K562 (cell line): ENCODE measurements at regions not wholly inside any gene's neighbourhood (a gene's known extent, or its start where the extent isn't known, plus 50 kb on each side); places are given as distances from the start of the nearest gene placed in this dataset.

ENCODE experiments used
- CCNT2 ChIP-seq: IDR thresholded peaks from 2 replicates; pipeline ENCODE4 v1.6.1; 2011; ENCODE audit warnings: borderline replicate concordance, low read depth, mild to moderate bottlenecking, moderate library complexity, mixed read lengths, low read length; ENCODE audit not compliant: insufficient read length; ENCODE audit errors: extremely low read depth
- CREB5 ChIP-seq: fragments of 250-450 bp; sonication (Bioruptor Pico); IDR thresholded peaks from 2 replicates; pipeline ENCODE4 v1.5.0; 2020; ENCODE audit warnings: mild to moderate bottlenecking
- DPF2 ChIP-seq: fragments of 450-650 bp; IDR thresholded peaks from 2 replicates; pipeline ENCODE4 v1.6.1; 2016
- E2F4 ChIP-seq: sonication (generic); formaldehyde crosslinking; IDR thresholded peaks from 2 replicates; pipeline ENCODE4 v1.8.0; 2022; ENCODE audit warnings: mild to moderate bottlenecking, low read depth, missing genetic modification reagents
- FOSL1 ChIP-seq: fragments of 200-800 bp; sonication (Bioruptor generic); conservative IDR thresholded peaks from 2 replicates; pipeline ENCODE4 v1.6.1; 2016; ENCODE audit warnings: missing genetic modification characterization, missing compliant biosample characterization
- HLTF ChIP-seq: fragments of 450-650 bp; IDR thresholded peaks from 2 replicates; pipeline ENCODE4 v1.6.1; 2016
- JUNB ChIP-seq: fragments of 450-650 bp; formaldehyde crosslinking; conservative IDR thresholded peaks from 2 replicates; pipeline ENCODE4 v1.4.0; 2020; ENCODE audit warnings: mild to moderate bottlenecking
- JUND ChIP-seq, 2 experiments: IDR thresholded peaks; 2 replicates in 1 of 2; 3 replicates in 1 of 2; pipeline ENCODE4 v1.6.1; 2011; ENCODE audit warnings: borderline replicate concordance in 2 of 2, low read depth in 2 of 2, low read length in 2 of 2, improper control_type of control experiment in 1 of 2, missing biosample characterization in 1 of 2, missing genetic modification characterization in 1 of 2, missing genetic modification reagents in 1 of 2
- MEIS2 ChIP-seq: fragments of 450-650 bp; IDR thresholded peaks from 2 replicates; pipeline ENCODE4 v1.6.1; 2014; ENCODE audit warnings: mild to moderate bottlenecking; ENCODE audit not compliant: partially characterized antibody
- MTA2 ChIP-seq: fragments of 450-650 bp; IDR thresholded peaks from 2 replicates; pipeline ENCODE4 v1.6.1; 2016; ENCODE audit warnings: low read depth
- NONO ChIP-seq, 2 experiments: fragments of 200-400 bp in 1 of 2; fragments of 450-650 bp in 1 of 2; formaldehyde crosslinking in 1 of 2; IDR thresholded peaks; 2 replicates each; pipeline ENCODE4 v1.6.1; 2017; ENCODE audit warnings: low read depth in 2 of 2, mild to moderate bottlenecking in 2 of 2, moderate library complexity in 2 of 2, low read length in 1 of 2
- NRF1 ChIP-seq, 2 experiments: fragments of 450-650 bp; IDR thresholded peaks in 1 of 2; conservative IDR thresholded peaks in 1 of 2; 2 replicates each; pipeline ENCODE4 v1.6.1; 2014; ENCODE audit warnings: mild to moderate bottlenecking in 2 of 2
- SNAPC5 ChIP-seq: fragments of 250-450 bp; sonication (Bioruptor Pico); IDR thresholded peaks from 2 replicates; pipeline ENCODE4 v1.8.0; 2021; ENCODE audit warnings: moderate library complexity, mild to moderate bottlenecking, inconsistent platforms
- SREBF1 ChIP-seq: fragments of 150-350 bp; IDR thresholded peaks from 2 replicates; pipeline ENCODE4 v1.6.1; 2014; ENCODE audit warnings: antibody characterized with exemption, low read depth, low read length, borderline replicate concordance
- TCF3 ChIP-seq: sonication (generic); formaldehyde crosslinking; IDR thresholded peaks from 2 replicates; pipeline ENCODE4 v1.4.0; 2020; ENCODE audit warnings: mild to moderate bottlenecking, missing genetic modification reagents
- TEAD1 ChIP-seq, 2 experiments: fragments of 450-650 bp in 1 of 2; sonication (generic) in 1 of 2; formaldehyde crosslinking; IDR thresholded peaks; 2 replicates each; pipeline versions ENCODE4 v1.4.0 to v1.8.0; 2020 to 2022; ENCODE audit warnings: mild to moderate bottlenecking in 2 of 2, missing genetic modification reagents in 1 of 2
- TEAD4 ChIP-seq, 2 experiments: sonication (generic) in 1 of 2; formaldehyde crosslinking in 1 of 2; IDR thresholded peaks; 2 replicates each; pipeline versions ENCODE4 v1.6.1 to v1.8.0; 2012 to 2022; ENCODE audit warnings: borderline replicate concordance in 1 of 2, inconsistent platforms in 1 of 2, low read length in 1 of 2, mild to moderate bottlenecking in 1 of 2, missing genetic modification reagents in 1 of 2
- THAP7 ChIP-seq: fragments of 250-450 bp; sonication (Bioruptor Pico); IDR thresholded peaks from 2 replicates; pipeline ENCODE4 v1.5.0; 2021
- XRCC3 ChIP-seq: fragments of 450-650 bp; IDR thresholded peaks from 2 replicates; pipeline ENCODE4 v1.6.1; 2017; ENCODE audit warnings: mild to moderate bottlenecking, moderate library complexity
- ZBTB17 ChIP-seq: fragments of 450-650 bp; formaldehyde crosslinking; IDR thresholded peaks from 2 replicates; pipeline ENCODE4 v1.4.0; 2020; ENCODE audit warnings: mild to moderate bottlenecking
- ZFP91 ChIP-seq: sonication (generic); formaldehyde crosslinking; IDR thresholded peaks from 2 replicates; pipeline ENCODE4 v1.8.0; 2022; ENCODE audit warnings: mild to moderate bottlenecking, missing genetic modification reagents
- ZNF212 ChIP-seq: fragments of 450-650 bp; formaldehyde crosslinking; IDR thresholded peaks from 2 replicates; pipeline ENCODE4 v1.4.0; 2020; ENCODE audit warnings: mild to moderate bottlenecking
- ZNF384 ChIP-seq: IDR thresholded peaks from 2 replicates; pipeline ENCODE4 v1.6.1; 2012; ENCODE audit warnings: low read depth, low read length, improper control_type of control experiment
- ZNF586 ChIP-seq: fragments of 450-650 bp; formaldehyde crosslinking; conservative IDR thresholded peaks from 2 replicates; pipeline ENCODE4 v1.4.0; 2020; ENCODE audit warnings: mild to moderate bottlenecking, moderate library complexity
- ZNF780A ChIP-seq: fragments of 250-450 bp; sonication (Bioruptor Pico); IDR thresholded peaks from 2 replicates; pipeline ENCODE4 v1.5.0; 2021; ENCODE audit warnings: mild to moderate bottlenecking

GRCh38 chr13:97141564-97142005 is 80.5 kb upstream of the MBNL2 start (continued):
- TF ChIP-seq E2F4 (CRISPR knock-in tag) (no peak), CCNT2 (no peak), DPF2 (peak; percentile 86), JUND (IDR thresholded peaks at IDR 0.05; ENCODE audit: borderline replicate concordance, low read depth, low read length) (peak; percentile 98), JUND (tag; IDR thresholded peaks at IDR 0.05; ENCODE audit: borderline replicate concordance, low read depth, low read length) (peak; percentile 98), SREBF1 (no peak), THAP7 (CRISPR knock-in tag) (no peak), ZNF212 (CRISPR knock-in tag) (no peak), MEIS2 (no peak), CREB5 (CRISPR knock-in tag) (no peak), MTA2 (no peak), TCF3 (CRISPR knock-in tag) (peak; percentile 24; the same call in 1 of the 2 replicates), XRCC3 (no peak), JUNB (peak; percentile 91), ZFP91 (CRISPR knock-in tag) (no peak), ZNF780A (CRISPR knock-in tag) (no peak), SNAPC5 (CRISPR knock-in tag) (no peak), TEAD1 (CRISPR knock-in tag; IDR thresholded peaks at IDR 0.05) (peak in 1 of 2 experiments; percentile 72; a peak in 1 of 4 replicates), FOSL1 (tag) (peak; percentile 98), ZNF384 (no peak), TEAD4 (IDR thresholded peaks at IDR 0.05; ENCODE audit: low read length) (peak; percentile 58; the same call in 1 of the 2 replicates), TEAD4 (CRISPR knock-in tag; IDR thresholded peaks at IDR 0.05; ENCODE audit: borderline replicate concordance) (no peak), NONO (IDR thresholded peaks at IDR 0.05; ENCODE audit: low read depth in 2 of 2, low read length in 1 of 2) (no peak), ZNF586 (CRISPR knock-in tag) (no peak), NRF1 (conservative IDR thresholded peaks at IDR 0.05 in 1 of 2, IDR thresholded peaks at IDR 0.05 in 1 of 2) (peak; percentile 84 to 87), ZBTB17 (CRISPR knock-in tag) (peak; percentile 56; the same call in 1 of the 2 replicates), HLTF (no peak)
